ENCODE measurements at regions not wholly inside any gene's neighbourhood (a gene's known extent, or its start where the extent isn't known, plus 50 kb on each side); places are given as distances from the start of the nearest gene placed in this dataset.

DNA sequence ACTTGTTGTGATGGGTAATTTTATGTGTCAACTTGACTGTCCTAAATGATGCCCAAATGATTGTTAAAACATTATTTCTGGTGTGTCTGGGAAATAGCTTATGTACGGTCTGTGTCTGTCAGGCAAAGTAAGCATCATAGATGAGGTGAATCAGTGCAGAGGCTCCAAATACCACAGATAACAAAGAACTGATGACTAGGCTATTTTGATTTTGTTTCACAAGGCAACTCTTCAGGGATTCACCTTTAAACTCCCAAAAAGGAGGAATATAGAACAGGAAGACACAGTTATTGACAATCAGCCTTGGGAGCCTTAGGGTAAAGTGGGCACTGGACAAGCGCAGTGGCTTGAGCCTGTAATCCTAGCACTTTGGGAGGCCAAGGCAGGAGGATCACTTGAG lies 290.7 kb downstream of the PCDH10 start:
- no peak for DNase-seq
- Mint-ChIP-seq H3K36me3 (no peaks in the 10 kb centered on the region), H3K4me1 (no peaks in the 10 kb centered on the region), H3K27ac (no peak overlapping the region), H3K27me3 (no peaks in the 10 kb centered on the region), H3K9me3 (peaks cover 0 to 5% (median 4%) of the 10 kb centered on the region in 3 donors), H3K4me3 (no peak overlapping the region)
- Histone ChIP-seq H3K27me3 (replicated peaks in 1 of 2; ENCODE audit: control insufficient read depth in 2 of 2, extremely low read depth in 1 of 2, insufficient read depth in 2 of 2, low read length in 1 of 2) (no peaks in the 10 kb centered on the region), H3K9me3 (no peaks in the 10 kb centered on the region), H3K4me3 (ENCODE audit: control insufficient read depth in 1 of 2, extremely low read depth in 1 of 2, low read length in 1 of 2) (no peak overlapping the region), H3K27ac (ENCODE audit: low read length) (no peak overlapping the region), H3K4me1 (ENCODE audit: control insufficient read depth in 1 of 2, extremely low read depth in 1 of 2, insufficient read depth in 2 of 2, low read length in 2 of 2) (no peaks in the 10 kb centered on the region), H3K36me3 (ENCODE audit: control insufficient read depth in 2 of 2, extremely low read depth in 1 of 2, insufficient read depth in 1 of 2, low read length in 1 of 2) (no peaks in the 10 kb centered on the region)
- CTCF ChIA-PET, result no interaction called here
- WGBS (ENCODE audit: insufficient coverage), result 100% methylated on average over 1 of the region's 2 CpGs
- no peak for ATAC-seq (replicated peaks in 1 of 4)
- POLR2A ChIA-PET, result no interaction called here

DNA sequence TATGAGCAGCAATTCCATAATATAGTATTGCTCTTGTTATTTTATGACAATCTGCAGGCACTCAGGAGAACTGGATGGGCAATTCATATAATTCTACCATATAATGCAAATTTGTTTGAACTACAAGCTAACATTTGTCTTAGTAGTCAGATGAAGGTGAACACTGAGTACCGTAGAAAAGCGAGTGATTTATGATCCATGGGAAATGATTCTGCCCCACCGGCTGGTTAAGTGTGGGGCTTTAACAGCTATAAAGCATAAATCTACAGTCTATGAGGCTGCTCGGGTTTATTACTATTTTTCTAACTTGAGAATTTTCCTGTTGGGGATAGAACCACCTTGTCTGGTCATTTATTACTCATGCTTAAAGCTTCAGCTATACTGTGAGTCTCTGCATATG lies 275.5 kb downstream of the PCDH10 start:
- no CpG with 5 or more reads among the region's 4 CpGs for WGBS (ENCODE audit: insufficient coverage)
- no peak overlapping the region for H3K4me3 Mint-ChIP-seq
- no peak overlapping the region for H3K27ac Mint-ChIP-seq
- Histone ChIP-seq H3K36me3 (ENCODE audit: control insufficient read depth in 2 of 2, extremely low read depth in 1 of 2, insufficient read depth in 1 of 2, low read length in 1 of 2) (no peaks in the 10 kb centered on the region), H3K9me3 (no peaks in the 10 kb centered on the region), H3K4me3 (ENCODE audit: control insufficient read depth in 1 of 2, extremely low read depth in 1 of 2, low read length in 1 of 2) (no peak overlapping the region), H3K27ac (ENCODE audit: low read length) (no peak overlapping the region), H3K27me3 (replicated peaks in 1 of 2; ENCODE audit: control insufficient read depth in 2 of 2, extremely low read depth in 1 of 2, insufficient read depth in 2 of 2, low read length in 1 of 2) (no peaks in the 10 kb centered on the region), H3K4me1 (ENCODE audit: control insufficient read depth in 1 of 2, extremely low read depth in 1 of 2, insufficient read depth in 2 of 2, low read length in 2 of 2) (no peaks in the 10 kb centered on the region)
- H3K36me3 Mint-ChIP-seq, result no peaks in the 10 kb centered on the region
- ChIA-PET POLR2A (no interaction called here), CTCF (no interaction called here)
- H3K27me3 Mint-ChIP-seq, result no peaks in the 10 kb centered on the region
- peaks cover 2 to 15% (median 6%) of the 10 kb centered on the region in 3 donors for H3K9me3 Mint-ChIP-seq
- ATAC-seq (replicated peaks in 1 of 4) (no peak), DNase-seq (no peak)
- no peaks in the 10 kb centered on the region for H3K4me1 Mint-ChIP-seq

GRCh38 chr4:133403913-133404312 lies 254.8 kb downstream of the PCDH10 start:
- no peak for ATAC-seq (replicated peaks in 1 of 4)
- Histone ChIP-seq H3K9me3 (no peaks in the 10 kb centered on the region), H3K36me3 (ENCODE audit: control insufficient read depth in 2 of 2, extremely low read depth in 1 of 2, insufficient read depth in 1 of 2, low read length in 1 of 2) (no peaks in the 10 kb centered on the region), H3K27ac (ENCODE audit: low read length) (no peak overlapping the region), H3K27me3 (replicated peaks in 1 of 2; ENCODE audit: control insufficient read depth in 2 of 2, extremely low read depth in 1 of 2, insufficient read depth in 2 of 2, low read length in 1 of 2) (no peaks in the 10 kb centered on the region), H3K4me3 (ENCODE audit: control insufficient read depth in 1 of 2, extremely low read depth in 1 of 2, low read length in 1 of 2) (no peak overlapping the region), H3K4me1 (ENCODE audit: control insufficient read depth in 1 of 2, extremely low read depth in 1 of 2, insufficient read depth in 2 of 2, low read length in 2 of 2) (no peaks in the 10 kb centered on the region)
- Mint-ChIP-seq H3K4me1 (no peaks in the 10 kb centered on the region), H3K9me3 (peaks cover 13 to 23% (median 19%) of the 10 kb centered on the region in 3 donors), H3K27me3 (no peaks in the 10 kb centered on the region), H3K4me3 (no peak overlapping the region), H3K27ac (no peak overlapping the region), H3K36me3 (no peaks in the 10 kb centered on the region)
- CTCF ChIA-PET, result no interaction called here
- WGBS (ENCODE audit: insufficient coverage), result no CpG with 5 or more reads among the region's 2 CpGs
- no peak for DNase-seq
- POLR2A ChIA-PET, result no interaction called here

GRCh38 chr4:133402616-133403015 lies 253.5 kb downstream of the PCDH10 start:
- H3K27ac Mint-ChIP-seq, result no peak overlapping the region
- no peak overlapping the region for H3K4me3 Mint-ChIP-seq
- Histone ChIP-seq H3K36me3 (ENCODE audit: control insufficient read depth in 2 of 2, extremely low read depth in 1 of 2, insufficient read depth in 1 of 2, low read length in 1 of 2) (no peaks in the 10 kb centered on the region), H3K9me3 (no peaks in the 10 kb centered on the region), H3K4me3 (ENCODE audit: control insufficient read depth in 1 of 2, extremely low read depth in 1 of 2, low read length in 1 of 2) (no peak overlapping the region), H3K27me3 (replicated peaks in 1 of 2; ENCODE audit: control insufficient read depth in 2 of 2, extremely low read depth in 1 of 2, insufficient read depth in 2 of 2, low read length in 1 of 2) (no peaks in the 10 kb centered on the region), H3K4me1 (ENCODE audit: control insufficient read depth in 1 of 2, extremely low read depth in 1 of 2, insufficient read depth in 2 of 2, low read length in 2 of 2) (no peaks in the 10 kb centered on the region), H3K27ac (ENCODE audit: low read length) (no peak overlapping the region)
- CTCF ChIA-PET, result no interaction called here
- no peaks in the 10 kb centered on the region for H3K4me1 Mint-ChIP-seq
- ATAC-seq (replicated peaks in 1 of 4) (no peak), DNase-seq (no peak)
- H3K9me3 Mint-ChIP-seq, result peaks cover 13 to 28% (median 27%) of the 10 kb centered on the region in 3 donors
- no peaks in the 10 kb centered on the region for H3K36me3 Mint-ChIP-seq
- no CpG with 5 or more reads among the region's 1 CpG for WGBS (ENCODE audit: insufficient coverage)
- H3K27me3 Mint-ChIP-seq, result no peaks in the 10 kb centered on the region
- POLR2A ChIA-PET, result no interaction called here

GRCh38 chr4:133394971-133395627 lies 246.0 kb downstream of the PCDH10 start:
- peaks cover 6 to 25% (median 8%) of the 10 kb centered on the region in 3 donors for H3K9me3 Mint-ChIP-seq
- Histone ChIP-seq H3K4me3 (ENCODE audit: control insufficient read depth in 1 of 2, extremely low read depth in 1 of 2, low read length in 1 of 2) (no peak overlapping the region), H3K27ac (ENCODE audit: low read length) (no peak overlapping the region), H3K36me3 (ENCODE audit: control insufficient read depth in 2 of 2, extremely low read depth in 1 of 2, insufficient read depth in 1 of 2, low read length in 1 of 2) (no peaks in the 10 kb centered on the region), H3K4me1 (ENCODE audit: control insufficient read depth in 1 of 2, extremely low read depth in 1 of 2, insufficient read depth in 2 of 2, low read length in 2 of 2) (no peaks in the 10 kb centered on the region), H3K9me3 (no peaks in the 10 kb centered on the region), H3K27me3 (replicated peaks in 1 of 2; ENCODE audit: control insufficient read depth in 2 of 2, extremely low read depth in 1 of 2, insufficient read depth in 2 of 2, low read length in 1 of 2) (no peaks in the 10 kb centered on the region)
- no peaks in the 10 kb centered on the region for H3K27me3 Mint-ChIP-seq
- 72% methylated on average over 7 of the region's 7 CpGs for WGBS (ENCODE audit: insufficient coverage)
- ChIA-PET CTCF (no interaction called here), POLR2A (no interaction called here)
- H3K4me3 Mint-ChIP-seq, result no peak overlapping the region
- no peak for DNase-seq
- H3K27ac Mint-ChIP-seq, result no peak overlapping the region
- no peaks in the 10 kb centered on the region for H3K4me1 Mint-ChIP-seq
- H3K36me3 Mint-ChIP-seq, result no peaks in the 10 kb centered on the region
- no peak for ATAC-seq (replicated peaks in 1 of 4)

- H3K36me3 ChIP-seq (ENCODE audit: control insufficient read depth in 2 of 2, extremely low read depth in 1 of 2, insufficient read depth in 1 of 2, low read length in 1 of 2), result no peaks in the 10 kb centered on the region
- DNase-seq, result no peak
- H3K4me3 ChIP-seq (ENCODE audit: control insufficient read depth in 1 of 2, extremely low read depth in 1 of 2, low read length in 1 of 2), result no peak overlapping the region
- ATAC-seq (replicated peaks in 1 of 4), result no peak
- no peaks in the 10 kb centered on the region for H3K9me3 ChIP-seq
- H3K27me3 ChIP-seq (replicated peaks in 1 of 2; ENCODE audit: control insufficient read depth in 2 of 2, extremely low read depth in 1 of 2, insufficient read depth in 2 of 2, low read length in 1 of 2), result no peaks in the 10 kb centered on the region
- no peak overlapping the region for H3K4me3 Mint-ChIP-seq
- no peaks in the 10 kb centered on the region for H3K36me3 Mint-ChIP-seq
- H3K27ac Mint-ChIP-seq, result no peak overlapping the region
- H3K4me1 Mint-ChIP-seq, result no peaks in the 10 kb centered on the region
- ChIA-PET CTCF (interaction anchor here in 1 of 2 donors (0.6 kb wide), 1 partner anchor 164 kb away, joined by 6 read pairs; no protein-coding TSS in a partner anchor), POLR2A (no interaction called here)
- 86% methylated on average over 2 of the region's 4 CpGs for WGBS (ENCODE audit: insufficient coverage)
- no peak overlapping the region for H3K27ac ChIP-seq (ENCODE audit: low read length)
- no peaks in the 10 kb centered on the region for H3K4me1 ChIP-seq (ENCODE audit: control insufficient read depth in 1 of 2, extremely low read depth in 1 of 2, insufficient read depth in 2 of 2, low read length in 2 of 2)
- H3K9me3 Mint-ChIP-seq, result peaks cover 3 to 8% (median 4%) of the 10 kb centered on the region in 3 donors
- no peaks in the 10 kb centered on the region for H3K27me3 Mint-ChIP-seq
These were observed 241.2 kb downstream of the PCDH10 start for GRCh38 chr4:133390198-133390855.
